A673 (cell line): ENCODE measurements at regions not wholly inside any gene's neighbourhood (a gene's known extent, or its start where the extent isn't known, plus 50 kb on each side); places are given as distances from the start of the nearest gene placed in this dataset.

Experiments
- CTCF ChIP-seq: fragments of 300-800, 200-600 bp; sonication (generic); conservative IDR thresholded peaks from 2 replicates; pipeline ENCODE4 v1.5.1; 2017; ENCODE audit warnings: low read depth, mild to moderate bottlenecking, antibody characterized with exemption, low read length, moderate library complexity, mixed read lengths
- EZH2 ChIP-seq: fragments of 200-600 bp; sonication (generic); IDR thresholded peaks from 2 replicates; pipeline ENCODE4 v1.6.1; 2017; ENCODE audit warnings: borderline replicate concordance, low read depth, mild to moderate bottlenecking, mixed read lengths, antibody characterized with exemption, low read length; ENCODE audit not compliant: poor library complexity, severe bottlenecking

GRCh38 chr2:4455486-4456155 is 752.2 kb downstream of the DCDC2C start:
- TF ChIP-seq CTCF (no peak), EZH2 (no peak)
